Kidney epithelial cell (primary cell): ENCODE measurements at regions not wholly inside any gene's neighbourhood (a gene's known extent, or its start where the extent isn't known, plus 50 kb on each side); places are given as distances from the start of the nearest gene placed in this dataset.

Experiments
- DNase-seq: peaks from one replicate; pipeline ENCODE4 v3.0.0-alpha.2; 2010; ENCODE audit warnings: low read depth
- H3K27me3 ChIP-seq: 2 replicates; pipeline ENCODE4 v1.6.0; 2011; ENCODE audit warnings: low read length; ENCODE audit not compliant: control insufficient read depth, insufficient read depth
- H3K36me3 ChIP-seq: 2 replicates; pipeline ENCODE4 v1.5.1; 2011; ENCODE audit warnings: low read length; ENCODE audit not compliant: control insufficient read depth, insufficient read depth
- H3K4me3 ChIP-seq: 2 replicates; pipeline ENCODE4 v1.5.1; 2011; ENCODE audit warnings: low read depth, mild to moderate bottlenecking, control low read depth, low read length
- TF ChIP-seq, protein P1 (sequence below): IDR thresholded peaks from 2 replicates; pipeline ENCODE4 v1.5.1; 2011; ENCODE audit warnings: mild to moderate bottlenecking, moderate library complexity, low read length, control low read depth, inconsistent platforms; ENCODE audit not compliant: insufficient read depth, poor library complexity, severe bottlenecking

DNA sequence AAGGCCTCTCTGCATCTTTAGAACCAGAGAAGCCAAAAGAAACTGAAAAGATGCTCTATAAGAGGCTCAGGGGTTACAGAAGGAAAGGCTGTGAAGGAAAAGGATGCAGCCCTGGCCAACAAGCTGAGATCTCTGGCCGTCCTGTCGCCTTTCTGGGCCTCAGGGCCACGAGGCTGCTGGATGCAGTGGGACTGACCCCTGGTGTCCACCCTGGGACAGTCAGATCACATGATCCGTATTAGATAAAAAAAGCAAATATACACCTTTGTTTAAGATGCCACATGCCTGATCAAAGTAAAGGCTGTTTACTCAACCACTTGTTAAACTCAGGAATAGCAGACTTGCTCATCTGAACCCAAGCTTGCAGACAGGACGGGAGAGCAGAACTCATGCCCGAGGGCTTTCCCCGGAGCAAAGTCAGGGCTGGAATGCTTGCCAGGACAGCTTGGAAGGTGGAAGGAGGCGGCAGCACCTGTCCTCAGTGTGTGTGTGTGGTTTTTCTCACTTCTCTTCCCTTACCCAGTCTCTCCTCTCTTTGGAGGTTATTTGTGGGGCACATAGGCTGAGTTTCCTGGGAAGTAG lies 206.5 kb upstream of the TSHZ3 start:
- TF ChIP-seq, protein P1, sequence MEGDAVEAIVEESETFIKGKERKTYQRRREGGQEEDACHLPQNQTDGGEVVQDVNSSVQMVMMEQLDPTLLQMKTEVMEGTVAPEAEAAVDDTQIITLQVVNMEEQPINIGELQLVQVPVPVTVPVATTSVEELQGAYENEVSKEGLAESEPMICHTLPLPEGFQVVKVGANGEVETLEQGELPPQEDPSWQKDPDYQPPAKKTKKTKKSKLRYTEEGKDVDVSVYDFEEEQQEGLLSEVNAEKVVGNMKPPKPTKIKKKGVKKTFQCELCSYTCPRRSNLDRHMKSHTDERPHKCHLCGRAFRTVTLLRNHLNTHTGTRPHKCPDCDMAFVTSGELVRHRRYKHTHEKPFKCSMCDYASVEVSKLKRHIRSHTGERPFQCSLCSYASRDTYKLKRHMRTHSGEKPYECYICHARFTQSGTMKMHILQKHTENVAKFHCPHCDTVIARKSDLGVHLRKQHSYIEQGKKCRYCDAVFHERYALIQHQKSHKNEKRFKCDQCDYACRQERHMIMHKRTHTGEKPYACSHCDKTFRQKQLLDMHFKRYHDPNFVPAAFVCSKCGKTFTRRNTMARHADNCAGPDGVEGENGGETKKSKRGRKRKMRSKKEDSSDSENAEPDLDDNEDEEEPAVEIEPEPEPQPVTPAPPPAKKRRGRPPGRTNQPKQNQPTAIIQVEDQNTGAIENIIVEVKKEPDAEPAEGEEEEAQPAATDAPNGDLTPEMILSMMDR: no peak
- Histone ChIP-seq H3K4me3 (no peak overlapping the region), H3K27me3 (no peaks in the 10 kb centered on the region), H3K36me3 (no peaks in the 10 kb centered on the region)
- no peak for DNase-seq

DNA sequence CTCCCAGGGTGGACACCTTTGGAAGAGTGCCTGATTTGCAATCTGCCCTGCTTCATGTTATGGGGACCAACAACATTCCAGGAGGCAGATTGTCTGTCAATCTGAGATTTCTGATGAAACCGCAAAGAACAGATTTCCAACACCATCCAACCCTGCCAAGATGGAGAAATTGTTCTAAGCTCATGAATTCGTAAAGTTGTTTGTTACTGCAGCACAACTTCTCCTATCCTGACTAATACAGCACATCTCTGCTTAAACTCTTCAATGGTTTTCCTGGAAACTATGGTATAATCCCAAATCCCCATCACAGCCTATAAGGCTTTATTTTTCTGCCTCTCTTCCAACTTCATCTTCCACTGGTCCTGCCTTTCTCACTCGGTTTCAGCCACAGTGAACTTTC lies 210.3 kb upstream of the TSHZ3 start:
- no peaks in the 10 kb centered on the region for H3K27me3 ChIP-seq
- H3K36me3 ChIP-seq: no peaks in the 10 kb centered on the region
- H3K4me3 ChIP-seq: no peak overlapping the region
- TF ChIP-seq, protein P1: no peak
- no peak for DNase-seq

DNA sequence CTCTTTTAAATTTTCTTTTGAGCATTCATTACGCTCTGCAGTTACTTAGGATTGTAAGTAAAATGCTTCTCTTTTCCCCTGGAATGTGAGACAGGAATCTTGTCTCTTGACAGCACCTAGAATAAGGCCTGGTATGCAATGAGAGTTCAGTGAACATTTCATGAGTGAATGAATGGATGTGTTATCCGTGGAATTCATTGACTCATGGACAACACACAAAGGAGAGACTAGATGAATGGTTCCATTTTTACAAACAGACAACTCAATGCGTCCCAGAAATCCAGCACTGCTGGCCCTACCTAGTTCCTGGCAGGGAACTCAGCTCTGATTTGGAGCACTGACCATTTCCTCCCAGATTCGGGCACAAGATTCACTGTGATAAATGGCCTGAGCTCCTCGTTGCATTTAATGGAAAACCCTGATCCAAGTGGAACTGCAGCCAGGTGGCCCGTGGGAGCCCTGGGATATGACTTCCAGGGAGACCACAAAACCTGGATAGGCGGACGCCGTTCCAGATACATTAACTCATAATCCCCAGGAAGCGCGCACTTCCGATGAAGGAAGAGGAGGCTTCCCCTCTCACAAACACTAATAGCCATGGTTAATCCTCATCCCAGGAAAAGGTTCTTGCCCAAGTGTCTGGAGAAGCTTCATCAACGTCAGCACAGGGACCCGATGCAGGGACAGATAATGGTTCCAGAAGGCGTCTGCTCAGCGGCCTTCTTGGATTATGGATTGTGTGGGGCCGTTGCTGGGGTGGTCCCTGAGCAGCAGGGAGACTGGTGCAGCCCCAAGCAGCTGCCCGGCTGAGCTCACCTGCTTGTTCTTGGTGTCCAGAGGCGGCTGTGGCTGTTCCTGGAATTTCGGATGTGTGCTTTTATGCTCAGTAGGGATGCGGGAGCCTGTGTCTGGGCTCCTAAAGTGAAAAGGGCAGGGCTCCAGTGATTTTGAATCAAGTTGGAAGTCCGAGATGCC lies 211.1 kb upstream of the TSHZ3 start:
- Histone ChIP-seq H3K27me3 (no peaks in the 10 kb centered on the region), H3K4me3 (no peak overlapping the region), H3K36me3 (no peaks in the 10 kb centered on the region)
- TF ChIP-seq, protein P1: no peak
- no peak for DNase-seq

DNA sequence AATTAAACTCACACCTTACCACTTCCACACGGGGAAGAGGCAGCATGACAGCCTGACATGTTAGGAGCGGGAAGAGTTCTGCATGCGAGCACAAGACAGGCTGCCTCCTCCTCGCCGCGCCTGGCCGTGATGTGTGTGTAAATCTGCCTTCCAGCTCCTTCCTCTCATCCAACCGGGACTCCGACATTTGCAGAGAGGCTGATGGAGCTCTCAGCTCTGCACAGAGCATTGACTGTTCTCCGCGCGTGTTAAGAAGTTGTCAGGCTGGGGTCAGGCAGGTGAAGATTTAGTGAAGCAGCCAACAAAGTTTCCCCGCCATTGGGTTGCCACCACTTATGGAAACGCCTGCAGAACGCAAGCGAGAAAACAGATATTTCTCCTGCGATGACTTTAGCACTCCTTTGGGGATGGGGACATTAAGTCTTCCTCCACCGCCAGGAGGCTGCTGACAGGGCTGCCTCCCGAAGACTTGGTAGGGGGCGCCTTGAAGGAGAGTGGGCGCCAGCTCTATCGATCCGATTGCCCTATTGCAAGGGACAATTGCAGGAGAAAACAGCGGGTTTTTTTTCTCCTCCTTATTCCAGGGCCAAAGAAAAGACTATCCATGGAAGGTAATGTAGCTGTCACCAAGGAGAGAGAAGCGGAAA lies 213.9 kb upstream of the TSHZ3 start:
- DNase-seq: no peak
- no peak overlapping the region for H3K4me3 ChIP-seq
- H3K36me3 ChIP-seq: no peaks in the 10 kb centered on the region
- TF ChIP-seq, protein P1: no peak
- no peaks in the 10 kb centered on the region for H3K27me3 ChIP-seq

DNA sequence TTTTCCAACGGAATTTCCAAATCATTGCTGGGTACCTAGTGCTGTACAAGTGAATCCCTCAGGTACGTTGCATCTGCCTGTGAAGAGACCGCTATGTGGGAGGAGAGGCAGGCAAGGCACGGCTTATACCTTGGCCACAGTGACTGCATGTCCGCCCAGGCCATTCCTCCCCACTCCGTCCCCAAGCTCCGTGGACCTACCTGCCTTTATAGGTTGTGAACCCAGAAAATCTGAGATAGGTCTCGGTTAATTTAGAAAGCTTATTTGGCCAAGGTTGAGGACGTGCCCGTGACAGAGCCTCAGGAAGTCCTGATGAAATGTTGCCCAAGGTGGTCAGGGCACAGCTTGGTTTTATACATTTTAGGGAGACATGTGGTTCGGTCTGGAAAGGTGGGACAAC lies 218.5 kb upstream of the TSHZ3 start:
- TF ChIP-seq, protein P1: no peak
- no peaks in the 10 kb centered on the region for H3K27me3 ChIP-seq
- DNase-seq: no peak
- H3K4me3 ChIP-seq: no peak overlapping the region
- no peaks in the 10 kb centered on the region for H3K36me3 ChIP-seq
